Right lobe of liver (tissue), 4 donors: ENCODE measurements at regions not wholly inside any gene's neighbourhood (a gene's known extent, or its start where the extent isn't known, plus 50 kb on each side); places are given as distances from the start of the nearest gene placed in this dataset.

Source experiments
- POLR2A ChIP-seq: fragments of 450-650 bp; IDR thresholded peaks from one replicate; pipeline ENCODE4 v1.6.1; 2017; ENCODE audit warnings: antibody characterized with exemption, mild to moderate bottlenecking
- TF ChIP-seq, protein P1 (sequence below), 4 donors: fragments of 200-600 bp in 3 of 4; fragments of 450-650 bp in 1 of 4; IDR thresholded peaks; one replicate each; pipeline versions ENCODE4 v1.5.1 to v1.8.0; 2016 to 2022; ENCODE audit warnings: antibody characterized with exemption in 4 of 4, mild to moderate bottlenecking in 2 of 4
- donor health status: DM: no; HTN: no; CAD: no.
- donor health status: DM: no; HTN: no; CAD: no.
- donor health status: DM: no; HTN: yes; CAD: no.

DNA sequence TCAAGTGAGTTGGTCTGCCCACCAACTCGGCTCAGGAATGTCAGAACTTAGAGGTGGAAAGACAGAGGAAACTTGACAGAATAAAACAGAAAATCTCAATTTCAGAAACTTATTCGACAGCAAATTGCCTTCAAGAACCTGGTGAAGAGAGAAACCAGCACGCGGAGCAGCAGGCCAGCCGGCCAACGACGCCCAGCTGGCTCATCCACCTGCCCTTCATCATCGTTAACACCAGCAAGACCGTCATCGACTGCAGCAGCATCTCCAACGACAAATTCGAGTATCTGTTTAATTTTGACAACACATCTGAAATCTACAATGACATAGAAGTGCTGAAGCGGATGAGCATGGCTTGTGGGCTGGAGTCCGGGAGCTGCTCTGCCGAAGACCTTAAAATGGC lies 350.8 kb upstream of the CAMK1G start:
- TF ChIP-seq, protein P1, sequence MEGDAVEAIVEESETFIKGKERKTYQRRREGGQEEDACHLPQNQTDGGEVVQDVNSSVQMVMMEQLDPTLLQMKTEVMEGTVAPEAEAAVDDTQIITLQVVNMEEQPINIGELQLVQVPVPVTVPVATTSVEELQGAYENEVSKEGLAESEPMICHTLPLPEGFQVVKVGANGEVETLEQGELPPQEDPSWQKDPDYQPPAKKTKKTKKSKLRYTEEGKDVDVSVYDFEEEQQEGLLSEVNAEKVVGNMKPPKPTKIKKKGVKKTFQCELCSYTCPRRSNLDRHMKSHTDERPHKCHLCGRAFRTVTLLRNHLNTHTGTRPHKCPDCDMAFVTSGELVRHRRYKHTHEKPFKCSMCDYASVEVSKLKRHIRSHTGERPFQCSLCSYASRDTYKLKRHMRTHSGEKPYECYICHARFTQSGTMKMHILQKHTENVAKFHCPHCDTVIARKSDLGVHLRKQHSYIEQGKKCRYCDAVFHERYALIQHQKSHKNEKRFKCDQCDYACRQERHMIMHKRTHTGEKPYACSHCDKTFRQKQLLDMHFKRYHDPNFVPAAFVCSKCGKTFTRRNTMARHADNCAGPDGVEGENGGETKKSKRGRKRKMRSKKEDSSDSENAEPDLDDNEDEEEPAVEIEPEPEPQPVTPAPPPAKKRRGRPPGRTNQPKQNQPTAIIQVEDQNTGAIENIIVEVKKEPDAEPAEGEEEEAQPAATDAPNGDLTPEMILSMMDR (IDR thresholded peaks at IDR 0.05), result no peak
- TF ChIP-seq POLR2A, result no peak
